HEK293T (cell line): ENCODE measurements at regions not wholly inside any gene's neighbourhood (a gene's known extent, or its start where the extent isn't known, plus 50 kb on each side); places are given as distances from the start of the nearest gene placed in this dataset.
A peak's percentile ranks its signal among the peaks of the same experiment; 100 is the strongest.
"Not testable (repeated sequence)": the region's sequence is repeated elsewhere in the genome, so short reads cannot be mapped to it uniquely, and the experiment has no call there.

Source experiments
- CTCF ChIA-PET: fragments of 350-600 bp; formaldehyde crosslinking; extraction: SDS; loops from one replicate; lab custom pipeline; 2021; ENCODE audit warnings: antibody characterized with exemption, inconsistent platforms; lab: Yijun Ruan, JAX
- POLR2A ChIA-PET: fragments of 350-600 bp; formaldehyde crosslinking; extraction: SDS; loops from one replicate; lab custom pipeline; 2020; ENCODE audit warnings: antibody characterized with exemption, inconsistent platforms; lab: Yijun Ruan, JAX
- DNase-seq: peaks from one replicate; pipeline ENCODE4 v3.0.0; 2012; ENCODE audit warnings: mixed read lengths; ENCODE audit errors: extremely low spot score
- ARNT ChIP-seq: fragments of 450-650 bp; IDR thresholded peaks from 2 replicates; pipeline ENCODE4 v1.6.1; 2017; ENCODE audit warnings: mild to moderate bottlenecking
- BHLHE40 ChIP-seq: fragments of 450-650 bp; IDR thresholded peaks from 2 replicates; pipeline ENCODE4 v1.6.1; 2016; ENCODE audit warnings: mild to moderate bottlenecking, moderate library complexity, borderline replicate concordance
- CTBP1 ChIP-seq: fragments of 450-650 bp; IDR thresholded peaks from 2 replicates; pipeline ENCODE4 v1.6.1; 2016; ENCODE audit warnings: borderline replicate concordance
- ELF4 ChIP-seq: fragments of 450-650 bp; IDR thresholded peaks from 2 replicates; pipeline ENCODE4 v1.6.1; 2017; ENCODE audit warnings: antibody characterized with exemption
- FOXA1 ChIP-seq: fragments of 450-650 bp; IDR thresholded peaks from 2 replicates; pipeline ENCODE4 v1.6.1; 2016; ENCODE audit warnings: mild to moderate bottlenecking
- FOXK2 ChIP-seq: fragments of 450-650 bp; IDR thresholded peaks from 2 replicates; pipeline ENCODE4 v1.6.1; 2016; ENCODE audit warnings: mild to moderate bottlenecking
- FOXM1 ChIP-seq: fragments of 450-650 bp; IDR thresholded peaks from 2 replicates; pipeline ENCODE4 v1.6.1; 2017; ENCODE audit warnings: mild to moderate bottlenecking, borderline replicate concordance
- HDGF ChIP-seq: fragments of 450-650 bp; IDR thresholded peaks from 2 replicates; pipeline ENCODE4 v1.6.1; 2017; ENCODE audit warnings: antibody characterized with exemption, borderline replicate concordance
- L3MBTL2 ChIP-seq: fragments of 450-650 bp; conservative IDR thresholded peaks from 2 replicates; pipeline ENCODE4 v1.6.1; 2016; ENCODE audit warnings: mild to moderate bottlenecking
- LEF1 ChIP-seq: fragments of 450-650 bp; IDR thresholded peaks from 2 replicates; pipeline ENCODE4 v1.6.1; 2017; ENCODE audit warnings: mild to moderate bottlenecking, borderline replicate concordance
- NFRKB ChIP-seq: fragments of 450-650 bp; IDR thresholded peaks from 2 replicates; pipeline ENCODE4 v1.6.1; 2016; ENCODE audit warnings: mild to moderate bottlenecking, moderate library complexity
- SP1 ChIP-seq: fragments of 450-650 bp; IDR thresholded peaks from 2 replicates; pipeline ENCODE4 v1.6.1; 2017
- SUZ12 ChIP-seq: fragments of 450-650 bp; IDR thresholded peaks from 2 replicates; pipeline ENCODE4 v1.6.1; 2016; ENCODE audit warnings: mild to moderate bottlenecking
- TARDBP ChIP-seq: fragments of 450-650 bp; IDR thresholded peaks from 2 replicates; pipeline ENCODE4 v1.6.1; 2016
- ZNF384 ChIP-seq: fragments of 450-650 bp; IDR thresholded peaks from 2 replicates; pipeline ENCODE4 v1.6.1; 2016
- TF ChIP-seq, protein P1 (sequence below): fragments of 450-650 bp; IDR thresholded peaks from 2 replicates; pipeline ENCODE4 v1.6.1; 2016

DNA sequence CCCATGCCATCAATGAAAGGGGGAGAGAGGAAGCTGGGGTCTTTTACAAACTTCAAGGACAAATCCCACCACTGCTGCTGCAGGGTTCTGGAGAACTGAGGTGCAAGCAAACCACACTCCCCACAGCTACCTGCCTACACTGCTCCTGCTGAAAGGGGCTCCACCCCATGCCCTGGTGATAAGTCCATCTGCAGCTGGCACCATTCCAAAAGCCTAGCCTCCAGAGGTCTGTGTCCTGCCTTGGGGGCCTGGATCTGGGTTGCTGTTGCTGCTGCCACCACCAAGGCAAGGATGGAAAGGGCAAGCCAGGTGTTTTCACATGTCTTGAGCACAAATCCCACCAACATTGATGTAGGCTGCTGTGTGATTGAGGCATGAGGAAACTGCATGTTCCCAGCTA lies 97.4 kb upstream of the UBE2E3 start:
- POLR2A ChIA-PET, result no interaction called here
- TF ChIP-seq HDGF (no peak), ARNT (no peak)
- DNase-seq, result no peak
- CTCF ChIA-PET, result no interaction called here

DNA sequence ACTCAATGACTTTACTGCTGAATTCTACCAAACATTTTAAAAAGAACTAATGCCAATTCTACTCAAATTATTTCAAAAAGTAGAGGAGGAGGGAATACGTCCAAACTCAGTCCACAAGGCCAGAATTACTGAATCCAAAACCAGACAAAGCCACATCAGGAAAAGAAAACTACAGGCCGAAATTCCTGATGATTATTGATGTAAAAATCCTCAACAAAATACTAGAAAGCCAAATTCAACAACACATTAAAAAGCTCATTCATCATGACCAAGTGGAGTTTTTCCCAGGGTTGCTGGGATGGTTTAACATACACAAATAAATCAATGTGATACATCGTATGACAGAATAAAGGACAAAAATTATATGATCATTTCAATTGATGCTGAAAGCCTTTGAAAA lies 103.9 kb upstream of the UBE2E3 start:
- no peak for TF ChIP-seq LEF1
- TF ChIP-seq ARNT, result no peak
- no peak for TF ChIP-seq FOXA1
- no peak for TF ChIP-seq FOXM1
- no peak for TF ChIP-seq SP1
- CTCF ChIA-PET, result no interaction called here
- POLR2A ChIA-PET, result no interaction called here
- no peak for DNase-seq

DNA sequence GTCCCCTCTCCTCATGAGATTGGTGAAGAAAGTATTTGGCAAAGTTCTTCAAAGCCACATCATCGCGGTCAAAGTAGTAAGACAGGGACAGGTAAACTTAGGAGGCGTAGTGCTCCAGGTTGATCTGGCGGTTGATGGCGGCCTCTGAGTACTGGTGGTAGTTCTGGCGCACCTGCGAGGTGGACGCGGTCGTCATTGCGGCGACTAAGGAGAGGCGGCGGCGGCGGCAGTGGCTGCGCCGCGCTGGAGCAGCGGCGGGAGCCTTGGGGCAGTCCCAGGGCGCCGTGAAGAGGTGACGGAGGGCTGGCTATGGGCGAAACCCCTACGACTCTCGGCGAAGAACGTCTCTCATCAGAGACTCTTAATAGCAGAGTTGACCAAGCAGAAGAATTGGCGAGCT lies 107.2 kb upstream of the UBE2E3 start:
- TF ChIP-seq TARDBP (no peak), BHLHE40 (no peak), SP1 (no peak), ARNT (no peak), FOXM1 (no peak), FOXA1 (no peak), HDGF (no peak), LEF1 (no peak), SUZ12 (no peak), ZNF384 (no peak), NFRKB (no peak), CTBP1 (no peak), L3MBTL2 (no peak), ELF4 (no peak), FOXK2 (no peak)
- TF ChIP-seq, protein P1, sequence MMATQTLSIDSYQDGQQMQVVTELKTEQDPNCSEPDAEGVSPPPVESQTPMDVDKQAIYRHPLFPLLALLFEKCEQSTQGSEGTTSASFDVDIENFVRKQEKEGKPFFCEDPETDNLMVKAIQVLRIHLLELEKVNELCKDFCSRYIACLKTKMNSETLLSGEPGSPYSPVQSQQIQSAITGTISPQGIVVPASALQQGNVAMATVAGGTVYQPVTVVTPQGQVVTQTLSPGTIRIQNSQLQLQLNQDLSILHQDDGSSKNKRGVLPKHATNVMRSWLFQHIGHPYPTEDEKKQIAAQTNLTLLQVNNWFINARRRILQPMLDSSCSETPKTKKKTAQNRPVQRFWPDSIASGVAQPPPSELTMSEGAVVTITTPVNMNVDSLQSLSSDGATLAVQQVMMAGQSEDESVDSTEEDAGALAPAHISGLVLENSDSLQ, result no peak
- peak; percentile 38 for DNase-seq
- ChIA-PET POLR2A (no interaction called here), CTCF (no interaction called here)

DNA sequence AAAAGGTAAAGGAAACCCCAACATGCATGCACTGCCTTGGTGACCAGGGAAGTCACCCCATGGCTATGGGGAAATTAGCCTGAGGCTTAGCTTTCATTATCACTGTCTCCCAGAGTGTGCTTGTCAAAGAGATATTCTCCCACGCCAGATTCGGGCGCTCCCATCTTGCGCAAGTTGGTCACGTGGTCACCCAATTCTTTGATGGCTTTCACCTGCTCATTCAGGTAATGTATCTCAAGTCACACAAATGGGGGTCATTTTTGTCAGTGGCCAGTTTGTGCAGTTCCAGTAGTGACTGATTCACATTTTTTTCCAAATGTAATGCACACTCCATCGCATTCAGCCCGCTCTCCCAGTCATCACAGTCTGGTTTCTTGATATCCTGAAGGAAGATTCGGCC lies 107.6 kb upstream of the UBE2E3 start:
- POLR2A ChIA-PET, DNase-seq, CTCF ChIA-PET: not testable (repeated sequence)

DNA sequence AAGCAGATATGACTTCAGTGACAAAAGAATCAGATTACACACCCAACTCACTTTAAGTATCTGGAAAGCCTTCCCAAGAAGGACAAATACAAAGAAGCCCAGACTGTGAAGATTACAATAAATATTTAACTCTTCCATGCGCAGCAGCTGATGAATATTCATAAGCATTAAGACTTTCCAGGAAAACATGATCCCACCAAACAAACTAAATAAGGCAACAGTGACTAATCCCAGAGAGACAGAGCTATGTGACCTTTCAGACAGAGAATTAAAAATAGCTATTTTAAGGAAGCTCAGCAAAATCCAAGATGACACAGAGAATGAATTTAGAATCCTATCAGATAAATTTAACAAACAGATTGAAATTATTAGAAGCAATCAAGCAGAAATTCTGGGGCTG lies 108.2 kb upstream of the UBE2E3 start:
- TF ChIP-seq FOXK2 (no peak), TARDBP (no peak), CTBP1 (no peak), ZNF384 (no peak), ELF4 (no peak), NFRKB (no peak), ARNT (no peak), FOXA1 (no peak), BHLHE40 (no peak), FOXM1 (no peak), HDGF (no peak), LEF1 (no peak), L3MBTL2 (no peak), SP1 (no peak), SUZ12 (no peak)
- TF ChIP-seq, protein P1, result no peak
- DNase-seq, result no peak
- POLR2A ChIA-PET, result no interaction called here
- CTCF ChIA-PET, result interaction anchor here (0.7 kb wide), 1 partner anchor 39 kb away, joined by 5 read pairs; no protein-coding TSS in a partner anchor

DNA sequence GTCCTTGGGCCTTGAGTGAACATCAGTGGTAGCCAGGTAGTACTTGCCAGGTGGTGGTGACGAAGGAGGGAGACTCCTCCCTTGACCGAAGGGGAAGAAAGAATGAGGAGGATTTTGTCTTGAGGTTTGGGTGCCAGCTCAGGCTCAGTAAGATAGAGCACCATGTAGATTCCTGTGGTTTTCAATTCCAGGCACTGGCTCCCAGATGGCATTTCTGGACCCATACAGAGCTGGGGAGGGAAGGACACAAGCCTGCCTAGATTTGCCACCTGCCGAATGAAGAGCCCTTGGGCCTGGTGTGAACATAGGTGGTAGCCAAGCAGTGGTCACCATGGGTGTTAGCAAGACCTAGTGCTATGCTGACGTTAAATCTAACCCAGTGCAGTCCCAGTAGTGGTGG lies 108.8 kb upstream of the UBE2E3 start:
- TF ChIP-seq FOXA1 (no peak), LEF1 (no peak), L3MBTL2 (no peak)
- no peak for DNase-seq
- ChIA-PET CTCF (no interaction called here), POLR2A (no interaction called here)

DNA sequence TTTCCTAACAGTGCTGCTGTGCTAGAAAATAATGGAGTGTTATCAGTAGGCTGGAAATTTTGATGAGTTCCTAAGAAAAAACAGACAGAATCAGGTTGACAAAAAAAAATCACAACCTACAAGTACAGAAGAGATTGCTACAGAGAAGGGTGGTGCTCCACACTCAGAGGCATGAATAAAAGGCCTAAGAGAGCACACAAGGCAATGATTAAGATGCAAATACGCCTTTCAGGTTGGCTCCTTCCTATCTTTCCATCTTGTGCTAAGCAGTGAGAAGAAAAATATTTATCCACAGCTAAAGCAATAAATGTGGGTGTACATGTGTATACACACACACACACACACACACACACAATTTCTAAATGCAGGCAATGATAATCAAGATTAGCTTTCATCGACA lies 130.6 kb upstream of the UBE2E3 start:
- CTCF ChIA-PET, result no interaction called here
- POLR2A ChIA-PET, result no interaction called here
- TF ChIP-seq FOXK2 (no peak), CTBP1 (no peak), TARDBP (no peak), ELF4 (no peak), LEF1 (no peak), FOXM1 (no peak), FOXA1 (no peak)
- TF ChIP-seq, protein P1, result no peak
- DNase-seq, result no peak

DNA sequence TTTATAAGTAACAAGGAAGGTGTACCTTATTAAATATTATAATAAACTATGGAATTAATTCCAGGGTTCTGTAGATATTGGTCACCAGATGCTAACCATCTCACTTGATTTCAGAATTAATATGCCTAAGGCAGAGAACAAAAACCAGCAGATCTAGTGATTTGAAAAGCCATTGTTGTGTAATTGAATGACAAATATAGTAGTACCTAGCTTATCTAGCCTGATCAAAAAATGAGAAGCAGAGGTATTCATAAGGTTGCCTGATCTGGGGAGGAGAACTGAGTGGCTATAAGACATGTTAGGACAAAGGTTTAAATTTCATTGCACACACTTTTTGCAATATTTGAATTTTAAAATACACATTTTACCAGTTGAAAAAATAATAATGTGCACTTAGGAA lies 132.0 kb upstream of the UBE2E3 start:
- TF ChIP-seq TARDBP, result no peak
- TF ChIP-seq SUZ12, result no peak
- no peak for TF ChIP-seq NFRKB
- TF ChIP-seq FOXA1, result no peak
- no peak for TF ChIP-seq ARNT
- no peak for TF ChIP-seq L3MBTL2
- no peak for TF ChIP-seq ELF4
- ChIA-PET CTCF (no interaction called here), POLR2A (no interaction called here)
- no peak for DNase-seq
